Endothelial cell of umbilical vein (primary cell): ENCODE measurements at regions not wholly inside any gene's neighbourhood (a gene's known extent, or its start where the extent isn't known, plus 50 kb on each side); places are given as distances from the start of the nearest gene placed in this dataset.

ENCODE experiments used
- BruUV-seq: library from RNA; stranded (reverse); fragments of 400-500 nt; replicated peaks from 2 replicates; lab custom pipeline; 2021; lab: Mats Ljungman, UMichigan
- CTCF ChIA-PET: fragments of 300-600, 350-600 bp; sonication (Branson Sonifier 250); formaldehyde crosslinking; loops from one replicate; lab custom pipeline; 2021; ENCODE audit warnings: antibody characterized with exemption, inconsistent platforms; lab: Charles Lee
- POLR2A ChIA-PET: fragments of 300-600, 350-600 bp; sonication (Branson Sonifier 250); formaldehyde crosslinking; loops from one replicate; lab custom pipeline; 2021; ENCODE audit warnings: antibody characterized with exemption, inconsistent platforms; lab: Charles Lee
- DNase-seq: peaks from one replicate; pipeline ENCODE4 v3.0.0-alpha.2; 2011; ENCODE audit warnings: low read depth, low spot score
- FAIRE-seq: peaks from 2 replicates; lab custom pipeline; 2011; peaks lifted over from hg19 to GRCh38; lab: Jason Lieb, UNC
- H2AFZ ChIP-seq: 2 replicates; pipeline ENCODE4 v1.6.0; 2012; ENCODE audit warnings: low read depth, low read length, control low read depth, inconsistent platforms
- H3K27ac ChIP-seq: 2 replicates; pipeline ENCODE4 v1.5.1; 2011; ENCODE audit warnings: low read depth, mild to moderate bottlenecking, control low read depth, low read length, moderate library complexity; ENCODE audit not compliant: insufficient read depth
- H3K27me3 ChIP-seq, 2 experiments: 2 replicates each; pipeline versions ENCODE4 v1.6.0 to v1.6.1; 2011; ENCODE audit warnings: low read length in 2 of 2, mixed read lengths in 1 of 2; ENCODE audit not compliant: control insufficient read depth in 2 of 2, insufficient read depth in 2 of 2
- H3K36me3 ChIP-seq, 2 experiments: 2 replicates in 1 of 2; 3 replicates in 1 of 2; pipeline ENCODE4 v1.5.1; 2011; ENCODE audit warnings: low read length in 2 of 2, mild to moderate bottlenecking in 1 of 2, moderate library complexity in 1 of 2; ENCODE audit not compliant: control insufficient read depth in 2 of 2, insufficient read depth in 2 of 2; ENCODE audit errors: extremely low read depth in 1 of 2
- H3K4me1 ChIP-seq: 3 replicates; pipeline ENCODE4 v1.5.1; 2011; ENCODE audit warnings: mild to moderate bottlenecking, low read length; ENCODE audit not compliant: control insufficient read depth, insufficient read depth; ENCODE audit errors: extremely low read depth
- H3K4me2 ChIP-seq: 2 replicates; pipeline ENCODE4 v1.6.1; 2011; ENCODE audit warnings: low read length, control low read depth, mixed read lengths; ENCODE audit not compliant: insufficient read depth
- H3K4me3 ChIP-seq, 3 experiments: fragments of 200-600 bp in 1 of 3; sonication (generic), shearing (Covaris generic) in 1 of 3; replicated peaks in 1 of 3; 2 replicates each; pipeline ENCODE4 v1.5.1; 2011 to 2016; ENCODE audit warnings: control low read depth in 3 of 3, low read length in 3 of 3, mild to moderate bottlenecking in 2 of 3, inconsistent platforms in 1 of 3, low read depth in 1 of 3, moderate library complexity in 1 of 3; ENCODE audit not compliant: insufficient read depth in 1 of 3
- H3K79me2 ChIP-seq: 2 replicates; pipeline ENCODE4 v1.6.0; 2012; ENCODE audit warnings: low read length, inconsistent platforms; ENCODE audit not compliant: control insufficient read depth, insufficient read depth
- H3K9ac ChIP-seq: replicated peaks from 2 replicates; pipeline ENCODE3; 2011; ENCODE audit warnings: low read length, control low read depth; ENCODE audit not compliant: insufficient read depth; ENCODE audit errors: extremely low read depth
- H3K9me1 ChIP-seq: replicated peaks from 3 replicates; pipeline ENCODE4 v1.6.0; 2011; ENCODE audit warnings: mild to moderate bottlenecking, low read length; ENCODE audit not compliant: control insufficient read depth, insufficient read depth; ENCODE audit errors: extremely low read depth
- H3K9me3 ChIP-seq: replicated peaks from 2 replicates; pipeline ENCODE4 v1.5.1; 2012; ENCODE audit warnings: low read length, inconsistent platforms; ENCODE audit not compliant: control insufficient read depth, insufficient read depth
- H4K20me1 ChIP-seq: replicated peaks from 2 replicates; pipeline ENCODE3; 2011; ENCODE audit warnings: mild to moderate bottlenecking, low read length; ENCODE audit not compliant: control insufficient read depth, insufficient read depth; ENCODE audit errors: extremely low read depth
- EZH2 ChIP-seq: IDR thresholded peaks from 2 replicates; pipeline ENCODE4 v1.6.1; 2012; ENCODE audit warnings: borderline replicate concordance, low read depth, mild to moderate bottlenecking, moderate library complexity, low read length, inconsistent platforms; ENCODE audit not compliant: severe bottlenecking
- FOS ChIP-seq: IDR thresholded peaks from 2 replicates; pipeline ENCODE4 v1.6.1; 2011; ENCODE audit warnings: mild to moderate bottlenecking, low read length, moderate library complexity, borderline replicate concordance; ENCODE audit not compliant: insufficient read depth
- GATA2 ChIP-seq: IDR thresholded peaks from 2 replicates; pipeline ENCODE4 v1.7.0; 2011; ENCODE audit warnings: low read depth, mild to moderate bottlenecking, moderate library complexity, mixed read lengths, low read length; ENCODE audit not compliant: insufficient read length, insufficient read depth
- JUN ChIP-seq: IDR thresholded peaks from 2 replicates; pipeline ENCODE4 v1.6.1; 2011; ENCODE audit warnings: borderline replicate concordance, low read depth; ENCODE audit not compliant: insufficient read length, insufficient read depth
- MYC ChIP-seq: IDR thresholded peaks from one replicate; pipeline ENCODE4 v1.6.1; 2011; ENCODE audit warnings: mild to moderate bottlenecking, low read depth, low read length
- POLR2A ChIP-seq: IDR thresholded peaks from 2 replicates; pipeline ENCODE4 v1.6.1; 2012; ENCODE audit warnings: low read depth, mild to moderate bottlenecking, control low read depth, low read length
- POLR2AphosphoS5 ChIP-seq: IDR thresholded peaks from 2 replicates; pipeline ENCODE4 v1.6.1; 2012; ENCODE audit warnings: low read depth, mild to moderate bottlenecking, control low read depth, low read length, moderate library complexity; ENCODE audit not compliant: insufficient read depth
- dilution Hi-C: fragments of 300-500 bp; cut with MboI; formaldehyde crosslinking; loops from one replicate; pipeline ENCODE4 v1.15.0; 2019; ENCODE audit warnings: low sequenced_read_pairs; ENCODE audit not compliant: extremely low pct_ligation_motif_present
- intact Hi-C: fragments of 100-400 bp; cut with micrococcal nuclease; formaldehyde crosslinking; loops from one replicate; pipeline ENCODE4 v1.10.0; 2022
- TF ChIP-seq, protein P1 (sequence below): IDR thresholded peaks from 2 replicates; pipeline ENCODE4 v1.6.1; 2011; ENCODE audit not compliant: insufficient read depth, insufficient read length
- TF ChIP-seq, protein P2 (sequence below), 2 donors: IDR thresholded peaks; 1 replicate in 1 of 2; 2 replicates in 1 of 2; pipeline ENCODE4 v1.5.1; 2011; ENCODE audit warnings: low read length in 2 of 2, mild to moderate bottlenecking in 2 of 2, moderate library complexity in 2 of 2, control low read depth in 1 of 2, inconsistent platforms in 1 of 2, low read depth in 1 of 2; ENCODE audit not compliant: insufficient read depth in 1 of 2; ENCODE audit errors: extremely low read depth in 1 of 2

DNA sequence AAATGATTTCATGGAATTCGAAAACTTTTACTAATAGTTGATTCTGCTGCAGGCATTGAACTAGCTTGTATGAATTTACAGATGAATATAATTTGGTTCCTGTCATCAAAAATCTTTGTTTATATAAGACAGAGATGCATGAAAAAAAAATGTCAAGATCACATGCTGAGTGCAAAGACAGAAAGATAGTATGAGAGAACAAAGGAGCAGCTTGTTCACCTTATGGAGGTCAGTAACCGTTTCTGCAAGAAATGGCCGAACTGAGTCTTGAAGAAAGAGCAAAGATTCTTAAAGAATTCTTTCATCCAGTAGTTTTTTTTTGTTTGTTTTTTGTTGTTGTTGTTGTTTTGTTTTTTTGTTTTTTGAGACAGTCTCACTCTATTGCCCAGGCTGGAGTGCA is 450.6 kb downstream of the TUSC7 start:
- DNase-seq = no peak
- BruUV-seq = no TSS peak
- TF ChIP-seq FOS (no peak), JUN (no peak), EZH2 (no peak)
- TF ChIP-seq, protein P1, sequence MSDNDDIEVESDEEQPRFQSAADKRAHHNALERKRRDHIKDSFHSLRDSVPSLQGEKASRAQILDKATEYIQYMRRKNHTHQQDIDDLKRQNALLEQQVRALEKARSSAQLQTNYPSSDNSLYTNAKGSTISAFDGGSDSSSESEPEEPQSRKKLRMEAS = no peak
- Histone ChIP-seq H3K9me3 (no peaks in the 10 kb centered on the region), H3K4me1 (no peaks in the 10 kb centered on the region), H3K36me3 (no peaks in the 10 kb centered on the region), H3K27ac (no peak overlapping the region), H3K4me2 (no peak overlapping the region), H3K9me1 (no peaks in the 10 kb centered on the region), H3K27me3 (no peaks in the 10 kb centered on the region), H3K79me2 (no peaks in the 10 kb centered on the region), H4K20me1 (no peaks in the 10 kb centered on the region), H3K4me3 (no peak overlapping the region), H2AFZ (no peak overlapping the region), H3K9ac (no peak overlapping the region)
- POLR2A ChIA-PET = no interaction called here
- intact Hi-C loops = no loop called here
- CTCF ChIA-PET = no interaction called here
- dilution Hi-C loops = no loop called here
- FAIRE-seq = no peak

DNA sequence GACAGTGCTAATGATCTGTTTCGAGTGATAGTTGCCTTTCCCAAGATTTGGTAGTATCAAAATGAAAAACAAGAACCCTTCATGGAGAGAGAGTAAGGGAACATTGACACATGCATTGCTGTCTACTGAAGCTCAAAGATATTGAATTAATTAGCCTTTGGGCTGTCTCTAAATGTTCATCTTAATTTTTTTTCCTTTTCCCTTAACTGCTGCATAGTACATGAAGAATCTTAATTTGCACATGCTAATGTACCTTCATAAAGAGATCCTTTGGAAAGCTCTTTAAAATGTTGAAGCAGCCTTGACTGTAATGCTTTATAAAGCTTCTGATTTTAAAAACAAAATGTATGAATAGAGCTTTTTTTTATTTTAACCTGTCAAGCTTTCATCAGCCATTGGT is 452.2 kb downstream of the TUSC7 start:
- POLR2A ChIA-PET = no interaction called here
- Histone ChIP-seq H3K36me3 (no peaks in the 10 kb centered on the region), H3K4me3 (no peak overlapping the region), H3K4me1 (no peaks in the 10 kb centered on the region), H3K9me3 (no peaks in the 10 kb centered on the region), H3K9ac (no peak overlapping the region), H3K27me3 (no peaks in the 10 kb centered on the region), H3K9me1 (no peaks in the 10 kb centered on the region), H3K4me2 (no peak overlapping the region), H4K20me1 (no peaks in the 10 kb centered on the region), H3K79me2 (no peaks in the 10 kb centered on the region), H2AFZ (no peak overlapping the region), H3K27ac (no peak overlapping the region)
- TF ChIP-seq FOS (no peak), POLR2A (no peak), GATA2 (no peak), MYC (no peak), JUN (no peak), POLR2AphosphoS5 (no peak), EZH2 (no peak)
- TF ChIP-seq, protein P2, sequence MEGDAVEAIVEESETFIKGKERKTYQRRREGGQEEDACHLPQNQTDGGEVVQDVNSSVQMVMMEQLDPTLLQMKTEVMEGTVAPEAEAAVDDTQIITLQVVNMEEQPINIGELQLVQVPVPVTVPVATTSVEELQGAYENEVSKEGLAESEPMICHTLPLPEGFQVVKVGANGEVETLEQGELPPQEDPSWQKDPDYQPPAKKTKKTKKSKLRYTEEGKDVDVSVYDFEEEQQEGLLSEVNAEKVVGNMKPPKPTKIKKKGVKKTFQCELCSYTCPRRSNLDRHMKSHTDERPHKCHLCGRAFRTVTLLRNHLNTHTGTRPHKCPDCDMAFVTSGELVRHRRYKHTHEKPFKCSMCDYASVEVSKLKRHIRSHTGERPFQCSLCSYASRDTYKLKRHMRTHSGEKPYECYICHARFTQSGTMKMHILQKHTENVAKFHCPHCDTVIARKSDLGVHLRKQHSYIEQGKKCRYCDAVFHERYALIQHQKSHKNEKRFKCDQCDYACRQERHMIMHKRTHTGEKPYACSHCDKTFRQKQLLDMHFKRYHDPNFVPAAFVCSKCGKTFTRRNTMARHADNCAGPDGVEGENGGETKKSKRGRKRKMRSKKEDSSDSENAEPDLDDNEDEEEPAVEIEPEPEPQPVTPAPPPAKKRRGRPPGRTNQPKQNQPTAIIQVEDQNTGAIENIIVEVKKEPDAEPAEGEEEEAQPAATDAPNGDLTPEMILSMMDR (IDR thresholded peaks at IDR 0.05; ENCODE audit: extremely low read depth in 1 of 2, insufficient read depth in 1 of 2, low read depth in 1 of 2, low read length in 2 of 2) = no peak
- TF ChIP-seq, protein P1 = no peak
- no peak for FAIRE-seq
- CTCF ChIA-PET = no interaction called here
- BruUV-seq = no TSS peak
- intact Hi-C loops = no loop called here
- dilution Hi-C loops = no loop called here
- no peak for DNase-seq
